T47D (cell line): ENCODE measurements at regions not wholly inside any gene's neighbourhood (a gene's known extent, or its start where the extent isn't known, plus 50 kb on each side); places are given as distances from the start of the nearest gene placed in this dataset.

Experiments
- DNase-seq, 2 experiments: peaks; one replicate each; pipeline versions ENCODE4 v3.0.0 to v3.0.0-alpha.2; 2011 to 2012; ENCODE audit warnings: low read depth in 1 of 2, low spot score in 1 of 2
- JUND ChIP-seq: IDR thresholded peaks from 2 replicates; pipeline ENCODE4 v1.6.1; 2012; ENCODE audit warnings: low read depth
- in situ Hi-C: cut with HindIII; loops from 2 replicates; pipeline ENCODE4 v1.10.0; 2016; ENCODE audit warnings: low sequenced_read_pairs, low pct_unique_long_range_greater_than_20kb

DNA sequence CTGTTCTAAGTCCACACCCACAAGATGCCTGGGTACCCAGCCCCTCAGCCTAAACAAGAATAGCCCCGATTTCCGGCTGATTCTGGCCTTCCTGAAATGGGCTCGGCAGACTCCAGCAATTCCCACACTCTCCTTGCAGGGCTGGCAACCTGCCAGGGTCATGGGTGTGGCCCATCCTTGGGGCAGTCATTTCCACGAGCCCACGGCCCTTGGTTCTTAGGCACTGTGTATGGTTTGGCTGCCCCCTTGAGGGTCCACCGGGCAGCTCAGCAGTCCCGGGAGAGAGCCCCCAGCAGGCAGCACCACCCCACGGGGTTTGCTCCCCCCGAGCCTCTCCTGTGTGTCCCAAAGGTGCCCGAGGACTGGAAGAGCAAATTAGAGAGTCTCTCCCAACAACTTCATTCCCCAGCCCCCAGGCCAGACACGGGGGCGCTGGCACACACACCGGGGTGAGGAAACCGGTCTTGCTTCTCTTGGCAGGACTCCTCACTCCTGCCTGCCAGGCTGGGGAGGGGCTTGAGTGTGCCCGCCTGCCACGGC lies 142.2 kb downstream of the EMX2 start:
- DNase-seq: peak; percentile 12 to 43
- in situ Hi-C loops: no loop called here
- no peak for TF ChIP-seq JUND

DNA sequence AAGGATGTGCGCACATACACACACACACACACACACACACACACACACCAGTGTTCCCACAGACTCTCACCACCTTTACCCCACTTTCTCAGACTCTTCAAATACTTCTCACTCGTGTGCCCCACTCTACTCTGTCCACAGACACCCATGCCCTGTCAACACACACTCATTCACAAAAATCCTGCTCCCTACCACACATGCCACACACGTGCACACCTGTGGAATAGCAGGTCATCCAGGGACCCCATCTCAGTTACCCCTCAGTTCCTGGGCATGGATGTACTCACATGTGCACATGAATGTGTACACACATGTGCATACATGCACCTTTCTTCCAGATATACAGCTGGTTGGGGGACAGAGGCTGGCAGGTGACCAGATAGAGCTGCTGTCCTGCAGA lies 142.9 kb downstream of the EMX2 start:
- in situ Hi-C loops: no loop called here
- TF ChIP-seq JUND: no peak
- DNase-seq: no peak

DNA sequence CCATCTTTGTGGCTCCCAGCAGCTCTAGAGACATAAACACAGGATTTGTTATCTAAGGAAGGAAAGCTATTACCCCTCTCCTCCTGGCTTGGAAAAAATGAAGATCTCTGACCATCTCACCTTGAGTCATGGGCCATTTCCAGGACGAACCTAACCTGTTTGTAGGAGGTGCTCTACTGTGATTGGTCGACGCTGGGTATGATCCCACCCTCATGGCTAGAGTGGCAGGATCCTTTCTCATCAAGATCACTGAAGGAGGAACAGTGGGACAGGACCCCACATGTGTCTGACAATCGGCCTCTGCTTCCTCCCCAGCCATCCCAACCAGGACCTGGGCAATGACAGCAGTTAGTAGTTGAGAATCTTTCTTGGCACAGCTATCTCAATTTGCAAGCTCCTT lies 144.1 kb downstream of the EMX2 start:
- in situ Hi-C loops: no loop called here
- no peak for TF ChIP-seq JUND
- peak in 1 of 2 experiments; percentile 30 for DNase-seq

DNA sequence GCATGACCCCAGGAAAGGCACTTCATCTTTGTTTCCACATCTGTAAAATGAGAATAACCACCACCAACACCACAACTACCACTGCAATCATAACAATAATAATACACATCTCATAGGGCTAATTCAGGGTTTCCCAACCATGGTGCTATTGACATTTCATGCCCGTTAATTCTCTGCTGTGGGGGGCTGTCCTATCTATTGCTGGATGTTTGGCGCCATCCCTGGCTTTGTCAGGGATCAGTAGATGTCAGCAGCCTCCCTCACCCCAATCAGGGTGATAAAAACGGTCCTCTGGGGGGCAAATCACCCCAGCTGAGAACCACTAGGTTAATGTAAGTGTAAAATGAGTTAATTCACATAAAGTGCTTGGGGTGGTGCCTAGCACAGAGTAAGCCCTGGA lies 145.8 kb downstream of the EMX2 start:
- no peak for DNase-seq
- in situ Hi-C loops: no loop called here
- no peak for TF ChIP-seq JUND

DNA sequence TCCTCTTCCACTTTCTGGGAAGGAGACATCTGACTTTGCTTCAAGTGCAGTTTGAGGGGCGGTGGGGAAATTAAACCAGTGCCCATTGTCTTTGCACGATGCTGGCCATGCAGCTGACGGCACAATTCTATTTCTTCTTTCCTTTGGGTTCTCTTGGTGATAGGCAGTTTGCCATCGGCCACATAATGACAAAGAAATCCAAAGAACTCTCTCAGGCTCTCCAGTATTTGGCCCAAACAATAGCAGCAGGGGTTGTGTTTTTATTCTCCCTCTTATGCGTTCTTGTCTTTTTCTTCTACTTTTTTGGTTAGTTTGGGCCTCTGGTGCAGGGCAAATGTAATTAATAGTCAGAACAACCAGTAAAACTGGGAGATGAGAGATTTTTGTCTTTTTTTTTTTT lies 147.0 kb downstream of the EMX2 start:
- TF ChIP-seq JUND: no peak
- in situ Hi-C loops: no loop called here
- DNase-seq: no peak

DNA sequence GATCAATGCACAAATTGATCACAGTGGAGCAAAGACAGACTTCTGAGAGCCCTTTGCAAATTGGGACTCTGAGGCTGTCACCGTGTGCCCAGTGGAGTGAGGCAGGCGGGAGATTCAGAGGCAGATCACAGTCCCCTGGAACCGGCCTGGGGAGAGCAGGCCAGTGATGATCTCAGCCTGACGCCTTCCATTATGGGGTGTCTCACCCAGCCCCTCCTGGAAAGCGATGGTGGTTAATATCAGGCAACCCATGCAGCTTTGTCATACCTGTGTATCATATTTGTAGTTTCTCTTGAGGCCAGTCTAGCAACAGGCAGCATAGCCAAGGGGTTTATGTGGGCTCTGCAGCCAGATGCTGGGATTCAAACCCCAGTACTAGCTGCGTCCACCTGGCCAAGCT lies 147.8 kb downstream of the EMX2 start:
- no peak for DNase-seq
- in situ Hi-C loops: no loop called here
- no peak for TF ChIP-seq JUND

DNA sequence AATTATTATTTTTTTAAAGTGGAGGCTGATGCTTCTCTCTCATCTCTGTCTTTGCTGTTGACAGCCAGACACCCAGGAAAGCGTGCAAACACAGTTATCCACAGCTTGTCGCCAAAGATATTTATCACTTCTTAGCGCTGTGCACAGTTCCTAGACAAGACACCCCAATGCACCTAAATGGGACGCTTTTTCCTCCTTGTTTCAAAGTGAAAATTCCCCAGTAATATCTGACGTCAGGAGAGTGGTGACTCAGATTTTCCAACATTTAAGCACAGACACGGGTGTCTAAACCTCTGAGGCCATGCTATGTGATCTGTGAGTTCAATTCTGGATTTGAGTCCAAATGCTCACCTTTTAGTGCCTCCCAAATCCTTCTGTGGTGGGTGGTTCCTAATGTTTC lies 151.6 kb downstream of the EMX2 start:
- in situ Hi-C loops: no loop called here
- no peak for DNase-seq

DNA sequence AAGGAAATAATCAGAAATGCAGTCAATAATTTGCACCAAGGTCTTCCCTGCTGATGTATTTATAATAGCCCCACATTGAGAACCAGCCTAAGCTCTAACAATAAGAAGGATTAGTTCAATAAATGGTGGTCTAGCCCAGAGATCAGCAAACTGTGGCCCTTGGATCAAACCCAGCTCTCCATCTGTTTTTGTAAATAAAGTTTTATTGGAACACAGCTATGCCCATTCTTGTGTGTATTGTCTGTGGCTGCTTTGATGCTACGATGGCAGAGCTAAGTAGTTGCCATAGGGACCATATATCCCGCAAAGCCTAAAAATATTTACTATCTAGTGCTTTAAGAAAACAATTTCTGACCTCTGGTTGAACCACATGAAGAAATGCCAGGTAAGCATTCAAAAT lies 154.9 kb downstream of the EMX2 start:
- in situ Hi-C loops: no loop called here
- TF ChIP-seq JUND: no peak
- no peak for DNase-seq

More for the DNA sequence above, 151.6 kb downstream of the EMX2 start:
- TF ChIP-seq JUND: no peak

DNA sequence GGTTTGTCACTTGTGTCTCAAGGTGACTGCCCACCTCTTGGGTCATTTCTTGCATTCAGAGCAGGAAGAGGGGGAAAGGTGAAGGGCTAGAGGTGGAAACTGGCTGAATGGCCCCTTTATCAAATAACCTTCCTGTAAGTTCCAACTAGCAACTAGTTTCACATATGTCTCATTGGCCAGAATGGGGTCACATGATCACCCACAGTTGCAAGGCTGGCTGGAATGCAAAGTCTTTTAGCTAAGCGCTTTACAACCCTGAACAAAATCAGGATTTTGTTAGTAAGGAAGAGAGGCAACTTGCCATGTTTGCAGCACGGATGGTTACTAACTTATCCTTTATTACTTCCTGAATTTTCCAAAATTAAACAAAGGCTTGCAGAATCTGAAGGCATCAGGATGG lies 156.3 kb downstream of the EMX2 start:
- DNase-seq: no peak
- in situ Hi-C loops: no loop called here
- TF ChIP-seq JUND: no peak

DNA sequence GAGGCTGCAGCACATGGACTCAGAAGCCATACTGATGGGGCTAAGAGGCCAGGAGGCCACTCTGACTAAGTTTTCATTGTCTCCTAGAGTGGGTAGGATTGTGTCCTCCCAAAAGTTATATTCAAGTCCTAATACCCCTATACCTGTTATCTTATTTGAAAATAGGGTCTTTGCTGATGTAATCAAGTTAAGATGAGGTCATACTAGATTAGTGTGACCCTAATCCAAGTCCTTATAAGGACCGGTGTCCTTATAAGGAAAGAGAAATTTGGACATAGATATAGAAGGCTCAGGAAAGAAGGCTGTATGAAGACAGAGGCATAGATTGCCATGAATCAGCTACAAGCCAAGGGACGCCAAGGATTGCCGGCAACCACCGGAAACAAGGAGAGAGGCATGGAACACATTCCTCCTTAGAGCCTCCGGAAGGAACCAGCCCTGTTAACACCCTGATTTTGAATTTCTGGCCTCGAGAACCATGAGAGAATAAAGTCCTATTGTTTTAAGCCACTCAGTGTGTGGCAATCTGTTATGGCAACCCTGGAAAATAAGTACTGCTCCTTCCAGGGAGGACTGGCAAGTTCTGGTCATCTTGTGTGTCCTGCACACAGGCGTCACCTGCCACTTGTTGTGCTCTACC lies 157.0 kb downstream of the EMX2 start:
- in situ Hi-C loops: no loop called here
- DNase-seq: no peak
- no peak for TF ChIP-seq JUND

DNA sequence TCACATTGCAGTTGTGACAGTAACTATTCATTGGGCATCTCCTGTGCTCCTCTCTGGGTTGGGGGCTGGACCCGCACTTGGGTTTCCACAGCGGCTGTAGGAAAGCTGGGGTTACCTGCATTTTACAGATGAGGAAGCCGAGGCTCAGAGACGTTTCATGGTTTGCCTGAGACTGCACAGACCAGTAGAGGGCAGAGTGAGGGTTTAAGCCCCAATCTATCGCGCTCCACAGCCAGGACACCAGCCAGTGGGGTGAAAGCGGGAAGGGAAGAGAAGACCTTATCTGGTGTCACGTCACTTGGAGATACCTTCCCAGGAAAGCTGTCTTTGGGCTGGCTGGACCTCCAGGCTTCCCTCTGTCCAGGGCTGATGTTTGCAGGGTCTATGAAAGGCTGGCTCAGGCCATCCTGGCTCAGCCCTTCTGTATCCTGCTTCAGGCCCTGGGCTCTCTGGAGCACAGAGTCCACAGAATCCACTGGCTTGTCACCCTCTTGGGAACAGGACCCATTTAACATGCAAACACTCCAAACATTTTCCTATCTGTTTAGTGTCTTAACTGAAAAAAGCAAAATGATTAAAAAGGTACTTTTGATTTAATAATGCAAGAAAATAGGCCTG lies 167.7 kb downstream of the EMX2 start:
- in situ Hi-C loops: no loop called here
- no peak for TF ChIP-seq JUND
- peak in 1 of 2 experiments; percentile 5 for DNase-seq

DNA sequence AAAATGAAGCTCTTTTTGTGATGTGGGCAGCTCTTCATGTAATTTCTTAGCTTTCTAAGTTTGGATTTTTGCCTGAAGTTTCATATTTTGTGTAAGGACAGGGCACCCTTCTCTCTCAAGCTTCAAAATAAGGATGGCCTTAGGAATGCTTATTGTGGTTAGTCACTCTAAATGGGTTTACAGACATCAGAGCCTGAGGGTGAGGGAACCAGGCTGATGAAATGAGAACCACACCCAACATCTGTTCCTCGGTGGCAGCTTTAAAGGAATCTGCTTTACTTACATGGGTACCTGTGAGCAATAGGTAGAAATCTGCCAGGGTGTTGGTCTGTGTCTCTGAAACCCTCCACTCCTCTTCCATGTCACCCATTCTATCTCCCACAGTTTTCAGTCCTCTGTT lies 174.3 kb downstream of the EMX2 start:
- no peak for TF ChIP-seq JUND
- no peak for DNase-seq
- in situ Hi-C loops: no loop called here

DNA sequence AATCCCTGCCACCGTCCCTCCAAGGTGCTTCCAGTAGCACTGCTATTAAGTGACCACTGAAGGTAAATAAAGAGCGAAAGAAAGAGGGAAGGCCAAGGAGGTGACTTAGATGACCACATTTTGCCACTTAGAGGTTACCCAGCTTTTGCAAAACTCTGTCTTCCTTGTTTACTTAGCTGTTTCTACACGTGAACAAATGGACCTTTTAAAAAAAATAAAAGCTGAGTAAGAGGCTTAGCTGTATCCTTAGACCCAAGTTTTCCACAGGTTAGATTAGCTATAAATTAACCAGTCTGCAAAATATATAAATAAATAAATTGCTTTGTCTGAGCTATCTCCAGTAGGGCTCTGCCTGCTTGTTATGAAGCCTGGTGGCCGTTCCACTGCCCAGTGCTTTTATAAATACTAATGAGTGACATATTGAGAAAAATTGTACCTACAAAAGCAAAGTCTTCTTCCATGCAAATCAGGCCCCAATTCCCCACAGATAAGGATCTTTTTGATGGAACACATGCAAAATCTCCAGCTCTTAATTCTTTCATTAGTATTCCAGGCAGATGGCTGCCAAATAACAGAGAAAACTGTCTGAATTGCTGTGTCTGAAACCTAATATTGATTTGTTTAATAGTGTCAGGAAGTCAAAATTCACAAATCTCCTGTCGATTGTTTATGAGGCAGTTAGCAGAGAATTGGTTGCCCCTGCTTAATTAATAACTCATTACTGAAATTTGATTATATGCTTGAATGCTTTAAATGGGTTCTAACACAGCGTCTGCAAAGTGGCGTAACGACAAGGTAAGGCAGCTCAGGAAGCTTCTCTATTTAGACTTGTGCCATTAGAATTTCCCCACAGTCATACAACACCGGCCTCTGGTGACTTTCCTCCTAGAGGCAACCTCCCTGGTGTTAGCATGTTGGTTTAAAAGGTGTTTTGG lies 176.7 kb downstream of the EMX2 start:
- in situ Hi-C loops: no loop called here

More for the DNA sequence above, 176.7 kb downstream of the EMX2 start:
- no peak for TF ChIP-seq JUND
- peak in 1 of 2 experiments; percentile 1 for DNase-seq
